ENCODE measurements at regions not wholly inside any gene's neighbourhood (a gene's known extent, or its start where the extent isn't known, plus 50 kb on each side); places are given as distances from the start of the nearest gene placed in this dataset.
"Not testable (repeated sequence)": the region's sequence is repeated elsewhere in the genome, so short reads cannot be mapped to it uniquely, and the experiment has no call there.

GRCh38 chr3:155995525-155996370 lies 124.6 kb upstream of the KCNAB1 start:
- H3K9me3 Mint-ChIP-seq: peaks cover 14% of the 10 kb centered on the region

GRCh38 chr3:155996882-155997281 lies 123.5 kb upstream of the KCNAB1 start:
- no peak overlapping the region for H3K27ac Mint-ChIP-seq
- no peaks in the 10 kb centered on the region for H3K4me1 Mint-ChIP-seq
- no peak for DNase-seq
- H3K36me3 Mint-ChIP-seq: no peaks in the 10 kb centered on the region
- no peaks in the 10 kb centered on the region for H3K27me3 Mint-ChIP-seq
- no peak overlapping the region for H3K4me3 Mint-ChIP-seq
- peaks cover 14% of the 10 kb centered on the region for H3K9me3 Mint-ChIP-seq

More at GRCh38 chr3:155995525-155996370, 124.6 kb upstream of the KCNAB1 start:
- no peak overlapping the region for H3K27ac Mint-ChIP-seq
- no peaks in the 10 kb centered on the region for H3K4me1 Mint-ChIP-seq
- no peak overlapping the region for H3K4me3 Mint-ChIP-seq
- no peaks in the 10 kb centered on the region for H3K36me3 Mint-ChIP-seq
- H3K27me3 Mint-ChIP-seq: no peaks in the 10 kb centered on the region
- DNase-seq: no peak

DNA sequence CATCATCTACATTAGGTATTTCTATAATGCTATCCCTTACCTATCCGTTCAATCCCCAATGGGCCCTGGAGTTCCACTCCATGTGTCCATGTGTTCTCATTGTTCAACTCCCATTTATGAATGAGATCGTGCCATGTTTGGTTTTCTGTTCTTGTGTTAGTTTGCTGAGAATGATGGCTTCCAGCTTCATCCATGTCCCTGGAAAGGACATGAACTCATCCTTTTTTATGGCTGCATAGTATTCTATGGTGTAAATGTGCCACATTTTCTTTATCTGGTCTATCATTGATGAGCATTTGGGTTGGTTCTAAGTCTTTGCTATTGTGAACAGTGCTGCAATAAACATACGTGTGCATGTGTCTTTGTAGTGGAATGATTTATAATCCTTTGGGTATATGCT lies 122.2 kb upstream of the KCNAB1 start:
- H3K4me1 Mint-ChIP-seq, DNase-seq, H3K36me3 Mint-ChIP-seq, H3K27me3 Mint-ChIP-seq, H3K27ac Mint-ChIP-seq, H3K4me3 Mint-ChIP-seq: not testable (repeated sequence)
- peaks cover 14% of the 10 kb centered on the region for H3K9me3 Mint-ChIP-seq

DNA sequence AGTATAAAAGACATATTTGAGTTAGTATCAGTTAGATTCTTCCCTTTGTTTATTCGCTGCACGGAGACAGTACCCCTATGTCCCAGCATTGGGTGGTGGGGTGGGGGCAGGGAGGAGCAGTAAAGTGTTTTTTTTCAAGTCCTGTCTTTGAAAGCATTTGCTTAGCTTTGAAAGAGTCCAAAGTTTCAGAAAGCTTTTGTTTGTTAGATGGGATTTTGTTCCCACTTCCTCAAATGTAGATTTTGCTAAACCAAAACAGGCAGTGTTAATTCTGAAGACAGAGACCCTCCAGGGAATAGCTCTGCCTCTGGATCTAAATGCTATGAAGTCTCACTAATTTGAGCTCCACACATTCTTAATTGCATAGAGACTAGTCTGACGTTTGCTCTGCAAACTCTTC lies 114.6 kb upstream of the KCNAB1 start:
- Mint-ChIP-seq H3K9me3 (no peaks in the 10 kb centered on the region), H3K4me1 (no peaks in the 10 kb centered on the region), H3K27ac (no peak overlapping the region), H3K36me3 (no peaks in the 10 kb centered on the region), H3K27me3 (peaks cover 22% of the 10 kb centered on the region), H3K4me3 (no peak overlapping the region)
- no peak for DNase-seq

DNA sequence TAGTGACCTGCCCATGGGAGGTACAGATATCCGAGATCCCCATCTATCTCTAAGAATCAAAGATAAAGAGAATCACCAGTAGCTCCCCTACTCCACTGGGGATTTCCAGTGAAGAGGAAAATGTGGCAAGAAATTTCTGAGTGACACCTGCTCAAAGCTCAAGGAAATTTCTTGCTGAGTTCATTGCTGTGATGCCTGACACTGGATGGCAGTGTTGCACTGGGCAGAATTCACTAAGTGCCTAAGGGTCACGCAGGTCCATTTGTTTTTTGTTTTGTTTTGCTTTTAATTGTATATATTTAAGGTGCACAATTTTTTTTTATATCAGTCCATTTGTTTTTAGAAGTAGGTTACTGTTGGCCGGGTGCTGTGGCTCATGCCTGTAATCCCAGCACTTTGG lies 109.5 kb upstream of the KCNAB1 start:
- Mint-ChIP-seq H3K36me3 (no peaks in the 10 kb centered on the region), H3K4me1 (no peaks in the 10 kb centered on the region), H3K27ac (no peak overlapping the region), H3K4me3 (no peak overlapping the region), H3K9me3 (no peaks in the 10 kb centered on the region), H3K27me3 (peaks cover 16% of the 10 kb centered on the region)
- DNase-seq: no peak

DNA sequence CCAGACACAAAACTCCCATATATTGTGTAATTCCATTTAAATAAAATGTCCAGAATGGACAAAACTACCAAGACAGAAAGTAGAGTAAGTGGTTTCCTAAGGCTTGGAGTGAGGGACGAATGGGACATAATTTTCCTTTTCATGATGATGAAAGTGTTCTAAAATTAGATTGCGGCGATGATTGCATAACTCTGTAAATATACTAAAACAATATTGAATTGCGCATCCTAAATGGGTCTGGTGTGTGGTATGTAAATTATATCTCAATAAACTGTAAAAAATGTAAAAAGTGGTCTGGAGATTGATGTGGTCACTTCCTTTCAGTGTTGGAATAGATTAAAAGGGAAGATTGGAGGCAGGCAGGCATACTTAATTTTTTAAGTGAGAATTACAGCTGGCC lies 105.9 kb upstream of the KCNAB1 start:
- no peaks in the 10 kb centered on the region for H3K9me3 Mint-ChIP-seq
- DNase-seq: no peak
- no peaks in the 10 kb centered on the region for H3K36me3 Mint-ChIP-seq
- no peak overlapping the region for H3K27ac Mint-ChIP-seq
- H3K4me1 Mint-ChIP-seq: no peaks in the 10 kb centered on the region
- peaks cover 13% of the 10 kb centered on the region for H3K27me3 Mint-ChIP-seq
- H3K4me3 Mint-ChIP-seq: no peak overlapping the region

GRCh38 chr3:156016902-156017301 lies 103.5 kb upstream of the KCNAB1 start:
- Mint-ChIP-seq H3K27me3 (peaks cover 6% of the 10 kb centered on the region), H3K27ac (no peak overlapping the region), H3K4me3 (no peak overlapping the region), H3K9me3 (no peaks in the 10 kb centered on the region), H3K4me1 (no peaks in the 10 kb centered on the region), H3K36me3 (no peaks in the 10 kb centered on the region)
- DNase-seq: no peak

DNA sequence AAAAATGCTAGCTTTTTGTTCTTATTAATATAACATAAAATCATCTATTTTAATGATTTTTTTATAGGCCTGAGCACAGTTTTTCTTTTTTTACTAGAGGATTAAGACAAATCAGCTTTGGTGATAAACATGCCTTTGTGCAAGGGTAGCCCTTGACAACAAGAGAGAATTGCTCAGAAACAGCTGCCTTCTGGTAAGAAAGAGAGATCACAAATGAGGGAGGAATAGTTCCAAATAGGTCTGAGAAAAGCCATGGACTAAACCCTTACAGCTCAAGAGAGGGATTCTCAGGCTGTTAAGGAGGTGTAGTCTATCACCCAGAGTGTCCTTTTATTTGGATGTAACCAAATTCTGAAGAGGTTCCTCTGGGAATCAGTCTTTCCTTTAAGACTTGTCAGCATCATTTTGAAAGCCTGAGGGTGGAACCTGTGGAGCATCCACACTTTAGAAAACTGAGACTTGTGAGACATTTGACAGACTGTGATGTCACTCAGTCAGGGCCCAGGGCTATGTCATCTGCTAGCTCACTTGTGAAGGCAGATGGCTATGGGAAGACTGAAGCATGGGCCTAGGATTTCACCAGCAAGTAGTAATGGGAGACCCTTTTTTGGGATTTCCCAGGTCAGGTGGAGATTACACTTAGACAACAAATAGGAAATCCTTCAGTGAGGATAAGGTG lies 102.9 kb upstream of the KCNAB1 start:
- no peaks in the 10 kb centered on the region for H3K36me3 Mint-ChIP-seq
- peaks cover 6% of the 10 kb centered on the region for H3K27me3 Mint-ChIP-seq
- H3K9me3 Mint-ChIP-seq: no peaks in the 10 kb centered on the region
- H3K27ac Mint-ChIP-seq: no peak overlapping the region
- no peak overlapping the region for H3K4me3 Mint-ChIP-seq
- no peaks in the 10 kb centered on the region for H3K4me1 Mint-ChIP-seq
- no peak for DNase-seq

DNA sequence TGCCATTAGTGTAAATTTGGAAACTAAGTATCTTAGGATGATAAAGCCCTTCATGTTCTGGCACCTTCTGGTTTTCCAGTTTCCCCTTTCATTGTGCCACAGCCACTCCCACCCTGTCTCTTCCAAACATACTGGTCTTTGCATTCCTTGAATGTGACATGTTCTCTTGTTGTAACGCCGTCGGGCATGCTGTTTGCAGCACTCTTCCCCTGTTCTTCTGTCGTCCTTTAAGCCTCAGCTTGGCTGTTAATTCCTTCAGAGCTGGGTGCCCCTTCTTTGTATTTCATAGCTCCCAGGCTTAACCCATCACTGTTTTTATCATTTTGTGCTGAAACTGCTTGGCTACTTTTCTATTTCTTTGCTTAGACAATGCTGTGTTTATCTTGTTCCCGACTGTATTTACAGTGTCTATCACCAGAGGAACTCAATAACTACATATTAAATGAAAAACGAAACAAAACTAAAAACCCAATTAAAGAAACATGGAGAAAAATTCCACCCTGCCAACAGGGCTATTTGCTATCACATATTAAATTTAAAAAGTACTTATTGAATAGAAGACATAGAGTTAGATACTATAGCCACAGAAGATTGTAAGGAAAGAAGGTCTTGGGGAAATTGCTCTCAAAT lies 95.4 kb upstream of the KCNAB1 start:
- Mint-ChIP-seq H3K27ac (no peak overlapping the region), H3K36me3 (no peaks in the 10 kb centered on the region), H3K9me3 (no peaks in the 10 kb centered on the region), H3K4me1 (no peaks in the 10 kb centered on the region), H3K27me3 (peaks cover 4% of the 10 kb centered on the region), H3K4me3 (no peak overlapping the region)
- no peak for DNase-seq

GRCh38 chr3:156029208-156029607 lies 91.2 kb upstream of the KCNAB1 start:
- Mint-ChIP-seq H3K36me3 (no peaks in the 10 kb centered on the region), H3K27ac (no peak overlapping the region), H3K4me1 (no peaks in the 10 kb centered on the region), H3K9me3 (no peaks in the 10 kb centered on the region), H3K27me3 (peaks cover 4% of the 10 kb centered on the region), H3K4me3 (no peak overlapping the region)
- DNase-seq: no peak

- H3K27ac Mint-ChIP-seq: no peak overlapping the region
Observed at GRCh38 chr3:156030723-156031122, 89.7 kb upstream of the KCNAB1 start.

DNA sequence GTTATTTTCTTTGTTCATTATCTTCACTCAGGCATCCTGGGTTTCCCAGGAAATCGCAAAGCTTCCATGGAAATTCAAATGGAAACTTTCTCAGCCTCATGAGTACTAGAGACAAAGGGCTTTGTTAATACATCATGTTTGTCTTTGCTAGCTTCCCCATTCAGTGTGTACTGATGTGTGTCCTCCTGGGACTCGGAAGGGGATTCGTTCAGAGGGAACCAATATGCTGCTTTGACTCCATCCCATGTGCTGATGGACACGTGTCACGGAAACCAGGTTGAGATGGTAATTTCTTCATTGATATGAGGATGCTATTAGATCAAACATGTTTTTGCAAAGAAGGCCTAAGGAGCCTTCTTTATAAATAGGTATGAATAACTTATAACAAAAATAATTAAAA lies 87.0 kb upstream of the KCNAB1 start:
- DNase-seq: no peak
- no peaks in the 10 kb centered on the region for H3K4me1 Mint-ChIP-seq
- H3K4me3 Mint-ChIP-seq: no peak overlapping the region
- H3K9me3 Mint-ChIP-seq: no peaks in the 10 kb centered on the region
- H3K27me3 Mint-ChIP-seq: peaks cover 4% of the 10 kb centered on the region
- no peak overlapping the region for H3K27ac Mint-ChIP-seq
- H3K36me3 Mint-ChIP-seq: no peaks in the 10 kb centered on the region

More at GRCh38 chr3:156030723-156031122, 89.7 kb upstream of the KCNAB1 start:
- Mint-ChIP-seq H3K9me3 (no peaks in the 10 kb centered on the region), H3K36me3 (no peaks in the 10 kb centered on the region), H3K27me3 (peaks cover 5% of the 10 kb centered on the region), H3K4me1 (no peaks in the 10 kb centered on the region), H3K4me3 (no peak overlapping the region)
- DNase-seq: no peak

- Mint-ChIP-seq H3K4me3 (no peak overlapping the region), H3K27ac (no peak overlapping the region), H3K4me1 (no peaks in the 10 kb centered on the region), H3K9me3 (no peaks in the 10 kb centered on the region), H3K36me3 (no peaks in the 10 kb centered on the region), H3K27me3 (peaks cover 4% of the 10 kb centered on the region)
- no peak for DNase-seq
Observed at GRCh38 chr3:156035158-156035557, 85.2 kb upstream of the KCNAB1 start.

DNA sequence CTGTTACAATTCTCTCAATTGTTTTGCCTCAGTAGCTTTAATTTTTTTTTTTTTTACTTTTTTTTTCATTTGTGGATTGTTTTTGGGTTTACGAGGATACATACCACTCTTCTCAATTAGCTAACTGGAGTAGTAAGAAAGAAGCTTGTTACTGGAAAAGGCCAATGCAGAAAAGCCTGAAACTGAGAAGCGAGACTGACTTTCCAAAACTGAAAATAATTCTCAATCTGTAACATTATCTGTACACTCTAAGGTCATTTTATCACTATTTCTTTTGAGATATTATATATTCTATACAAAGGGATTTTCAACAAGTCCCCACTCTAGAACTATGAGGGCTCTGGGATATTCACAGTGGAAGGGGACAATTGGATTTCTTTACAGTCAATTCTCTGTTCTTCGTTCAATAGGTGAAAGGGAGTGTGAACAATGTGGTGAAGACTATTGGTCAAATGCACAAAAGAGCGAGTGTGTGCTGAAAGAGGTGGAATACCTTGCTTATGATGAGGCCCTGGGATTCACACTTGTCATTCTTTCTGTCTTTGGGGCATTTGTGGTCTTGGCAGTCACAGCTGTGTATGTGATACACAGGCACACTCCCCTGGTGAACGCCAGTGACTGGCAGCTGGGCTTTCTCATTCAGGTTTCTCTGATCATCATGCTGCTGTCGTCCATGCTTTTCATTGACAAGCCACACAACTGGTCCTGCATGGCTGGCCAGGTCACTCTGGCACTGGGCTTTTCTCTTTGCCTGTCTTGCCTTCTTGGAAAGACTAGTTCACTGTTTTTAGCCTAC lies 83.9 kb upstream of the KCNAB1 start:
- Mint-ChIP-seq H3K4me3 (no peak overlapping the region), H3K36me3 (no peaks in the 10 kb centered on the region), H3K4me1 (no peaks in the 10 kb centered on the region), H3K27me3 (peaks cover 4% of the 10 kb centered on the region), H3K9me3 (no peaks in the 10 kb centered on the region), H3K27ac (no peak overlapping the region)
- no peak for DNase-seq

DNA sequence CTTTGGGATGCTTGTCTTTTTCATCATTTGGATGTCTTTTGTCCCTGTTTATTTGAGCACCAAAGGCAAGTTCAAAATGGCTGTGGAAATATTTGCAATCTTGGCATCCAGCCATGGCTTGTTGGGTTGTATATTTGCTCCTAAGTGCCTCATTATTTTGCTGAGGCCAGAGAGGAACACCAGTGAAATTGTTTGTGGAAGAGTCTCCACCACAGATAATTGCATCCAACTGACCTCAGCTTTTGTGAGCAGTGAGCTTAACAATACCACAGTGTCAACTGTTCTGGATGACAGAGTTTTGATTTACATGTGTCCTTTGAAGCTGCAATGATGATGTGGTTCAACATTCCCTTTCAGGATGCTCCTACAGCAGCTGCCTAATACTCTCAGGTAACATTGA lies 83.0 kb upstream of the KCNAB1 start:
- Mint-ChIP-seq H3K9me3 (no peaks in the 10 kb centered on the region), H3K36me3 (no peaks in the 10 kb centered on the region), H3K4me1 (no peaks in the 10 kb centered on the region), H3K4me3 (no peak overlapping the region), H3K27ac (no peak overlapping the region), H3K27me3 (peaks cover 4% of the 10 kb centered on the region)
- DNase-seq: no peak
